MG63 (cell line): ENCODE measurements at regions not wholly inside any gene's neighbourhood (a gene's known extent, or its start where the extent isn't known, plus 50 kb on each side); places are given as distances from the start of the nearest gene placed in this dataset.
A peak's percentile ranks its signal among the peaks of the same experiment; 100 is the strongest.

ENCODE experiments used
- DNase-seq: peaks from one replicate; pipeline ENCODE4 v3.0.0-alpha.2; 2020
- H3K27me3 ChIP-seq: fragments of 250-450 bp; sonication (Bioruptor Pico); 2 replicates; pipeline ENCODE4 v1.5.1; 2020; ENCODE audit warnings: mild to moderate bottlenecking, moderate library complexity
- H3K36me3 ChIP-seq: fragments of 250-450 bp; sonication (Bioruptor Pico); 2 replicates; pipeline ENCODE4 v1.5.1; 2020; ENCODE audit warnings: mild to moderate bottlenecking, moderate library complexity
- H3K4me3 ChIP-seq: fragments of 250-450 bp; sonication (Bioruptor Pico); 2 replicates; pipeline ENCODE4 v1.5.1; 2020; ENCODE audit warnings: mild to moderate bottlenecking, moderate library complexity
- H3K9me3 ChIP-seq: fragments of 250-450 bp; sonication (Bioruptor Pico); 2 replicates; pipeline ENCODE4 v1.5.1; 2020; ENCODE audit warnings: mild to moderate bottlenecking, moderate library complexity

DNA sequence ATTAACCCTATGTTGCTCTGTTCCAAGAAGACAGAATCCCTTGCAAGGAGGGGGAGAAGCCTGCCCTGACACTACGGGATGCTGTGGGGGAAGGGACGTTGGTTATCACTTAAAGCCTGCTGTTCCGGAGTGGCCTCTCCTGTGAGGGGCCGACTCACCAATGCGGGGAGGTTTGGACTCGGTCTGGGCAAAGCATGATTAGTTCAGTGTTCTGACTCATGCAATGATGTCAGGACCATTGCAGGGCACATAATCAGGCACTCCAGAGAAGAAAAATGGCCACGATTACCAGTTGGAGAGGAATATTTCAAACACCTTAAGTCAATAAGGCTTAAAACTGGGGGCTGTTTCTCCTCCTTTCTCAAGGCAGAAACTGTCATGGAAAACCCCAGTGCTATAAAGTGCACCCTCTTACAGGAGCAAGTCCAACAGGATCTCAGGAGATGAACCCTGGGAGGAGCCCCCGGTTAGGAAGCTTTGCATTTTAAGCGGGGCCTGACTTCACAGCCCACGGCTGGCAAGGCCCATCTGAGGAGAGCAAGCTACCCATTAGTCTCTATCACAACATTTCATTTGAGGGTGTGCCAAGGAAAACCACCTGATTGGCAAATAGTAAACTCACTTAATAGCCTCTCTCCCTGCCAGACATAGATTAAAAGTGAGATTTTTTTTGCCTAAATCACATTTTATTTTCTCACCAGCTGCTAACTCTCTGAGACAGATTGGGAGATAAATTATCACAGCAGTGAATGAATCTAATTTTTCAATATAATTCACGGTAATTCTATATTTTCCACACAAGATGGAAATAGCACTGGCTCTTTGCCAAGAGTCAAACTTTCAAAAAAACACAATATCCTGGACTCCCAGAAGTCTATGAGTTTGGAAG is 202.5 kb downstream of the C1orf94 start:
- Histone ChIP-seq H3K36me3 (no peaks in the 10 kb centered on the region), H3K9me3 (no peaks in the 10 kb centered on the region), H3K27me3 (no peaks in the 10 kb centered on the region; the same call in 1 of the 2 replicates), H3K4me3 (no peak overlapping the region)
- DNase-seq, result peak; percentile 31

DNA sequence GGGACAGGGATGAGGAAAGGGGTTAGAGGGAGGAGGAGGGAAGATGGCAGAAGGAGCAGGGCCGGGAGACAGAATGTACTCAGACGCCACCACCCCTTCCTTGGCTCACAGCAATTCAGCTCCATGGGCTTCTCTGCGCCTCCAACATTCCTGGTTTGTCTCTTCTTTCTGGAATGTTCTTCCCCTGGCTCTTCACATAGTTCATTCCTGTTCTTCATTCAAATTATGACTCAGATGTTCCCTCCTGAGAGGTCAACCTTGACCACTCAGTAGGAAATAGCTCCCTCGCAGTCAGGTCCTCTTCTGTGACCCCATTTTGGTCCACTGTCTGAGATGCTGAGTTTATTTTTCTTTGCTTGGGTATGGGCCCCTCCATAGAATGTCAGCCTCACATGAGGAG is 203.2 kb downstream of the C1orf94 start:
- Histone ChIP-seq H3K9me3 (no peaks in the 10 kb centered on the region), H3K36me3 (no peaks in the 10 kb centered on the region), H3K27me3 (no peaks in the 10 kb centered on the region; the same call in 1 of the 2 replicates), H3K4me3 (no peak overlapping the region)
- no peak for DNase-seq

DNA sequence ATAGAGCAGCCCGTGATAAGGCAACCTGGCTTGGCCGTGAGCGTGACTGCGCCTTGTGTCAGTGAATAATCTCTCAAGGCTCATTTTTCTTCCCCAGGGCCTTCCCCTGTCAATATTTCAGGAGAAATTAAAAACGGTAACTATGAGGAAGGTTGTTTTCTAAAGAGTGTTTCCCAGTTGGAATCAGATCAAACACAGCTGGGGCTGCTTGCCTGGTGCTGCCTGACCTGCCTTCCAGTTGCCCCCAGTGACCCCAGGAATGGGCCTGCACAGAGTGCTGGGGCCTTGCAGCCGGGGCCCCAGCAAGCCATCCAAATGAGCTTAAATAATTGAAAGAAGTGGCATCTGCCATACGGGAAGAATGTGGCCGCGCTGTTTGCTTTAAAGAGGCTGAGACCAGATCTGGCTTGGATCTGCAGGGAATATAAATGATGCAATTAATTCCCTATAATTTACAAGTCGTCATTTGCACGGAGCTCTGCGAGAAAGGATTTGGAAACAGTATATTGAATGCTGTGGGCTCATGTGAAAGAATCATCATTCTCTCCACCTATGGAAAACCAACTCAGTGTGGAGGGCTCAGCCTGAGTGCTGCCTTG is 203.9 kb downstream of the C1orf94 start:
- DNase-seq, result no peak
- Histone ChIP-seq H3K9me3 (no peaks in the 10 kb centered on the region), H3K36me3 (no peaks in the 10 kb centered on the region), H3K27me3 (no peaks in the 10 kb centered on the region; the same call in 1 of the 2 replicates), H3K4me3 (no peak overlapping the region)

DNA sequence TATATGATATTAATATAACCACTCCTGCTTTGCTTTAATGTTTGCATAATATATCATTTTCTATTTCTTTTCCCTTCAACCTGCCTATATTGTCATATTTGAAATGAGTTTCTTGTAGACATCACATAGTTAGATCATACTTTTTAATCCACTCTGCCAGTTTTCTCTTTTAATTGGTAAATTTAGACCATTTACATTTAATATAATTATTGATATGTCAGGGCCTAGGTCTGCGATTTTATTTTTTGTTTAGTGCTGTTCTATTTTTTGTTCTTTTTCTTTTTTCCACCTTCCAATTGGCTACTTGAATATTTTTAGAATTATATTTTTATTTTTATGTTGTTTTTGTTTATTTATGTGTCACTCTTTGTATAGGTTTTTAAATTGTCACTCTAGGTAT is 213.3 kb downstream of the C1orf94 start:
- H3K9me3 ChIP-seq, result no peaks in the 10 kb centered on the region
- H3K4me3 ChIP-seq, result no peak overlapping the region
- no peaks in the 10 kb centered on the region for H3K36me3 ChIP-seq
- no peaks in the 10 kb centered on the region for H3K27me3 ChIP-seq
- DNase-seq, result no peak

DNA sequence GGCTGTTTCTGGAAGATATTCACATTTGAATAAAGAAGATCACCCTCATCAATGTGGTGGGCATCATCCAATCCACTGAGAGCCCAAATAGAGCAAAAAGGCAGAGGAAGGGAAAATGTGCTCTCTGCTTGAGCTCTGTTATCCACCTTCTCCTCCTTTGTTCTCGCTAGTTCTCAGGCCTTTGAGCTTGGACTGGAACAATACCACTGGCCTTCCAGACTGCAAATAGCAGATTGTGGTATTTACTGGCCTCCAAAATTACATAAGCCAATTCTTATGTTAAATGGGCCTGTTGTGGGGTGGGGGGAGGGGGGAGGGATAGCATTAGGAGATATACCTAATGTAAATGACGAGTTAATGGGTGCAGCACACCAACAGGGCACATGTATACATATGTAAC is 219.3 kb downstream of the C1orf94 start:
- H3K9me3 ChIP-seq, result no peaks in the 10 kb centered on the region
- no peak overlapping the region for H3K4me3 ChIP-seq
- H3K36me3 ChIP-seq, result no peaks in the 10 kb centered on the region
- no peaks in the 10 kb centered on the region for H3K27me3 ChIP-seq
- no peak for DNase-seq

DNA sequence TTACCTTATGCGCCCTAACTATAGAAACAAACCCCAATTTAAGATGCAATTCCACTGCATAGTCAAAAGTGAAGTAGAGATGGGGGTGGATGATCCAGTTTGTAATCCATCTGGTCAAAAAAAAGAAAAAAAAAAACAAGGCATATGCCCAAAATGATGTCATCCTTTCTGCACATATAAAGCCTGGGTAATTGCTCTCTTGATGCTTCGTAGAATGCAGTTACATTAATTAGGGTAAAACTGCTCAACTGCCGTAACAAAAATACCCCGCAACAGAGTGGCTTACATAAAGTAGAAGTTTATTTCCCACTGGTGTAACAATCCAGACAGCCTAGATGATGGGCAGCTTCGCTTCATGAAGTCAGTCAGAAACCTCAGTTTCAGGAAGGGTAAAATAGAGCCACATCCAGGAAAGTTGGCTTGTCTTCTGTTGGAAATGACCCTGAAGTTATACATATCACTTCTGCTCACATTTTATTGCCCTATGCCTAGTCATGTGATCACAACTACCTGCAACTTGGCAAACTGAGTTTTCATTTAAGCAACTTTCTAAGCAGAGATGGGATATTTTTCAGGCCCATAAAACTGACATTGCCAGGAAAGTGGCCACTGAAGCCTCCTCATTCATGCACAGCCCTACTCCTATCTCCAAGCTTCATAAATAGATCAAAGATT is 221.7 kb downstream of the C1orf94 start:
- H3K4me3 ChIP-seq, result no peak overlapping the region
- DNase-seq, result no peak
- H3K36me3 ChIP-seq, result no peaks in the 10 kb centered on the region
- H3K9me3 ChIP-seq, result no peaks in the 10 kb centered on the region
- H3K27me3 ChIP-seq, result no peaks in the 10 kb centered on the region

DNA sequence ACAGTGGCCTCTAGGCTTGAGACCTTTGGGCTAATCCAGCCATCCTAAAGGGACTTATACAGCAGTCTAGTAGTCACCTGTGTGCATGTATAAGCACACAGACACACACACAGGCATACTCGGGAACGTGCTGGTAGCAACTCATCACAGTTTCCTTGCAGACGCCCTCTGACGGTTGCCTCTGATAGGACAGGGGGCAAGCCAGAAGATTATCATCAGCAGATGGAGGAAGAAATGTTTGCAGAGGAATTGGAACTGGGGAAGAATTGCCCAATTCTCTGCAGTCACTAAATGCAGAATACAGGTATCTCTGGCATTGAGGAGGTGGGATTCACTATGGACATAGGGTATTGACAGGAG is 222.2 kb downstream of the C1orf94 start:
- no peak for DNase-seq
- no peaks in the 10 kb centered on the region for H3K36me3 ChIP-seq
- H3K4me3 ChIP-seq, result no peak overlapping the region
- no peaks in the 10 kb centered on the region for H3K27me3 ChIP-seq
- H3K9me3 ChIP-seq, result no peaks in the 10 kb centered on the region

DNA sequence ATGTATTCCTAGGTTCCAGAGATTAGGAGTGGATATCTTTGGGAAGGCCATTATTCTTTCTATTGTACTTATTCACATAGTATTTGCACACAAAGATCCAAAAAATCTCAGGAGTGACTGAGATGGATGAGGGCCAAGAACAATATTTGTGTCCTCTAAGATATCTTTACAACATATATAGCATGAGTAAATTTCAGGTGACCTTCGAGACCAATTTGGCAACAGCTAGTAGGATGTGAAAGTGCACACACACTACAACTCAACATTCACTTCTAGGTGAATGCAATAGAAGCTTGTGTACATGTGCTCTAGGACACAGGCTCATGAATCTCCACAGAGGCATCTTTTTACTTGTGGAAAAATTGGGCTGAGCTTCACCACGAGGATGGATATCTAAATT is 224.0 kb downstream of the C1orf94 start:
- Histone ChIP-seq H3K36me3 (no peaks in the 10 kb centered on the region), H3K27me3 (no peaks in the 10 kb centered on the region), H3K4me3 (no peak overlapping the region), H3K9me3 (no peaks in the 10 kb centered on the region)
- no peak for DNase-seq

DNA sequence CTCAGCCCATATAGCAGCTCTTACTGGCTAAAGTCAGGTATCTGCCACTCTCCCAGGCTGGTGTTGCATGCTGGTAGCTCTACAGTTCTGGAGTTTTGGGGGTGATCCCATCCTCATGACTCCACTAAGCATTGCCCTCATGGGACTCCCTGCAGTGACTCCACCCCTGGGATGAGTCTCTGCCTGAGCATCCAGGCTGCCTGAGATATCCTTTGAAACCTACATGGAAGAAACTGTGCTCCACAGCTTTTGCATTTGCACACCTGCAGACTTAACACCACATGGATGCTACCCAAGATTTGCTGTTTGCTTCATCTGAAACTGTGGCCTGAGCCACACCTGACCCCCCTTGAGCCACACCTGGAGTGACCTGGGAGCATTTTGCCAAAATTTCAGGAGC is 226.4 kb downstream of the C1orf94 start:
- no peaks in the 10 kb centered on the region for H3K27me3 ChIP-seq
- no peak for DNase-seq
- H3K9me3 ChIP-seq, result no peaks in the 10 kb centered on the region
- H3K4me3 ChIP-seq, result no peak overlapping the region
- no peaks in the 10 kb centered on the region for H3K36me3 ChIP-seq

DNA sequence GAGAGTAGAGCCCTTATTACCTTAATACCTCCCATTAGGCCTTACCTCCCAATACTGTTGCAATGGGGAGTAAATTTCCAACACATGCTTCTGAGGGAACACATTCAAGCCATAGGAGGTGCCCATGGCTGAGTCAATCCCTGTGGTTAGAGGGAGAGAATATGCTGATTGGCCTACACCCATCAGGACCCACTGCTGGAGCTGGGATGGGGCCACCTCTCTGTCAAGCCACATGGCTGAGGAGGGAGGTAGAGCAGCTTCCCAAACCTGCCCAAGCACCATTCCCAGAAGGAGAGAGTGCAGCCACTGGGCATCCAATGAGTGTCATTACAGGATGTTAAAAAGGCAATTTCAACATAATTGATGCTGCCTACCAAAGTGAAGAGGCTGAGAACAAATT is 228.1 kb downstream of the C1orf94 start:
- no peaks in the 10 kb centered on the region for H3K9me3 ChIP-seq
- H3K4me3 ChIP-seq, result no peak overlapping the region
- H3K27me3 ChIP-seq, result no peaks in the 10 kb centered on the region
- DNase-seq, result no peak
- no peaks in the 10 kb centered on the region for H3K36me3 ChIP-seq

DNA sequence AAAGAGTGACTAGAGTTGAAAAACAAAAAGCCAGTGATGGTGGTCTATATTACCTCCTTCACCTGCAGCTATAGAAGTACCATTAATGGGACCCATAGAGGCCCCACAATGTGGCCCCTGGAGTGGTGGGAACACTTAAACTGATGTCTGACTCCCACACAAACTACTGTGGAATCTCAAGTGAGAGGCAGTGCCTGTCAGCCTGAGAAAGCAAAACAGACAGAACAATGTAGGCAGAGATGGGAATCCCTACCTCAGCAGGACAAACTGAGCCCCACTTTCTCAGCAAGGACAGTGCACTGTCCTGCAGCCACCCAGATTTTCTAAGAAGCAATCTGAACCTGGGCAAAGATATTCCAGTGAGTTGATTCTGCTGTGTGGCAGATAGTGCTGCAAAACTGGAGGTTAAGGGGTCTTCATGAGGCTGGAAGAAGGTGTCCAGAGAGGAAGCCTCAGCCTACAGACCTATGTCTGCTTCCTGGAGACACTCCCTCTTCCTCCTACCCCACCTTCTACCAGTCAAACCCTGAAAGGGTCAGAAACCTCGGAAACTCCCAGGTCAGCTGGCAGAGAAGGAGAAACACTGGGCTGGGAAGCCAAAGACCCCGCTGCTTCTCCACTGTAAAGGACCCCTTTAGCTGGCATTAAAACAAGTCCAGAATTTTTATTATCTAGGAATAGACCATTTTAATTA is 228.7 kb downstream of the C1orf94 start:
- no peaks in the 10 kb centered on the region for H3K27me3 ChIP-seq
- no peaks in the 10 kb centered on the region for H3K36me3 ChIP-seq
- H3K9me3 ChIP-seq, result no peaks in the 10 kb centered on the region
- DNase-seq, result no peak
- no peak overlapping the region for H3K4me3 ChIP-seq

DNA sequence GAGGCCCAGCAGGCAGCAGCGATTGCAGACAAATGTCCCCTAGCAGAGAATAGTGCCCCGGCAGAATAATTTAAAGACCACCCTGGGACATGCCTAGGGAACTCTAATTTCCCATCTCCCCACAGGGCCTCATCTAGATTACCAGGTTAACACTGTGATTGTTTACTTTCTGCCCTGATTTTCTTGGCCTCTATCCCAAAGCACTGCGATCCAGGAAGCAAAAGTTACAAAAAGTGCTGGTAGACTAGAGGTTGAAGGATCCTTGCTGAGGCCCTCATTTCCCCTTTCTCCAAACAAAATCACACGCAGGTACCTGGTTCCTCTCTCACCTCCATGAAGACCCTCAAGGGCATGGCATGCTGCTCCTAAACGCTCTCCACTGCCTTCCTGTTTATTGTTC is 229.7 kb downstream of the C1orf94 start:
- DNase-seq, result no peak
- Histone ChIP-seq H3K27me3 (no peaks in the 10 kb centered on the region), H3K4me3 (no peak overlapping the region), H3K36me3 (no peaks in the 10 kb centered on the region), H3K9me3 (no peaks in the 10 kb centered on the region)

DNA sequence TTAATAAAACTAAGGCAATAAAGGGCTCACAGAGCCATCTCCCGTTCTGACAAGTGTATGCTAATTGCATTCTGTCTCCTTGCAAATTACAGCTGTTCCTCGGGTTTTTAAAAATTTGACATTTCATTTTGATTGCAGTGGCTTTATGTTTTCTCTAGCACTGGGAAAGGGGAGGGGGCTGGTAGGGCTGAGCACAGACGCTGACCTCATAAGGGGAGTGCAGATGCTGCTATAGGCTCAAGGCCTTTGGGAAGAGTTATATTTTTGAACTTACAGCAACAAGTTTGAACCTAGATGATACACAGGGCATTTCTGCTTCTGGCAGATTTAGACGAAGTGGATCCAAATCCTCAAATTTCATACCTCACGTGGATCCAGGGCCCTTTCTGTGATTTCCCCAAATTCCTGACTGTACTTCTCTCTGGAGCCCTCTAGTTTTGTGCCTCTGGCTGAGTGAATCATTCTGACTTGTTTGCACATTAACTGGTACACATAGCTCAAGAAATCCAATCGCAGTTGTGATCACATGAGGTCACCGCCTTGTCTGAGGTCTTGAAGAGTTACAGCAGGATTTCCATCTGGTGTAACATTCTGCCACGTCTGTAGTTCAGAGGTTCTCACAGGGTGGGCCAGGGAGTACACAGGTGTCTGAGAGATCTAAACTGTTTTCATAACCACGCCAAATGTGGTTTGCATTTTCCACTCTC is 230.3 kb downstream of the C1orf94 start:
- Histone ChIP-seq H3K4me3 (no peak overlapping the region), H3K9me3 (no peaks in the 10 kb centered on the region), H3K27me3 (no peaks in the 10 kb centered on the region), H3K36me3 (no peaks in the 10 kb centered on the region)
- no peak for DNase-seq

DNA sequence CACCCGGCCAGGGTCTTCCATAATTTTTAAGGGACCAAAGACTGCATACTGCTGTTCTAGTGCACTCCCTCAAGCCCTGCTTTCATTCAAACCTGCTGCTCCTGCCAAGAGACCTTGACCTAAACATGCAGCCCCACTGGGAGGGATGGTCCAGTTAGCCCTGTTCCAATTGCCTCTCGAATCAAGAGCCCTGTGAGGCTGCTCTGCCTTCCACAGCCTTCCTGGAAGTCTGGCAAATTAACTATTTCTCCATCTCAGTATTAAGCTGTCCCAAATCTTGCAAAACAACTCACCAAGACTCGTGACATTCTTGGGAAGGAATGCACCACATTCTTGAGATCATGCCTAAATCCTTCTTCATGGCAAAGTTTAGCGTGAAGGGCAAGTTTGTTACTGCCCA is 231.3 kb downstream of the C1orf94 start:
- H3K9me3 ChIP-seq, result no peaks in the 10 kb centered on the region
- H3K27me3 ChIP-seq, result no peaks in the 10 kb centered on the region
- DNase-seq, result no peak
- H3K4me3 ChIP-seq, result no peak overlapping the region
- H3K36me3 ChIP-seq, result no peaks in the 10 kb centered on the region

DNA sequence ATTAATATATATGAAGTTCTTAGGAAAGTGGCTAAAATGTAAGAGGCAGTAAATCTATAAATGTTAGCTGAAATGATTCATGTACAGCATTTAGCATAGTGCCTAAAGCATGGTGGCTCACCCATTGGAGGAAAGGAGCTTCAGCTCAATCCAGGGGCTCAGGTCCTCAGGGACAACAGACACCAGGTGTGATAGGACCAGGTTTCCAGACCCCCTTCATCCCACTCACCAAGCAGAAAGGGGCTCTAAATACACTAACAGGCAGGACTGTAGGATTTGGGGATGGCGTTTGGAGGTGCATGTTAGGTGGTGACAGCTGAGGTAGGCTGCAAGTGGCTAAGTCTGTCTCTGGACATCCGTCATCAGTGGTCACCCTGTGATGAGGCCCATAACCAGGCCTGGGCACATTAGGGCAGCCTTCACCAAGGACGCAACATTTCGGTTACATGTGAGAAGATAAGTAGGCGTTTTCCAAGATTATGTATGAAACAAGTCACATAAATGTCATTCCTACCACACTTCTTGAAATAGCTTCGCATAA is 233.1 kb downstream of the C1orf94 start:
- H3K27me3 ChIP-seq, result no peaks in the 10 kb centered on the region
- H3K4me3 ChIP-seq, result no peak overlapping the region
- DNase-seq, result no peak
- no peaks in the 10 kb centered on the region for H3K9me3 ChIP-seq
- H3K36me3 ChIP-seq, result no peaks in the 10 kb centered on the region

DNA sequence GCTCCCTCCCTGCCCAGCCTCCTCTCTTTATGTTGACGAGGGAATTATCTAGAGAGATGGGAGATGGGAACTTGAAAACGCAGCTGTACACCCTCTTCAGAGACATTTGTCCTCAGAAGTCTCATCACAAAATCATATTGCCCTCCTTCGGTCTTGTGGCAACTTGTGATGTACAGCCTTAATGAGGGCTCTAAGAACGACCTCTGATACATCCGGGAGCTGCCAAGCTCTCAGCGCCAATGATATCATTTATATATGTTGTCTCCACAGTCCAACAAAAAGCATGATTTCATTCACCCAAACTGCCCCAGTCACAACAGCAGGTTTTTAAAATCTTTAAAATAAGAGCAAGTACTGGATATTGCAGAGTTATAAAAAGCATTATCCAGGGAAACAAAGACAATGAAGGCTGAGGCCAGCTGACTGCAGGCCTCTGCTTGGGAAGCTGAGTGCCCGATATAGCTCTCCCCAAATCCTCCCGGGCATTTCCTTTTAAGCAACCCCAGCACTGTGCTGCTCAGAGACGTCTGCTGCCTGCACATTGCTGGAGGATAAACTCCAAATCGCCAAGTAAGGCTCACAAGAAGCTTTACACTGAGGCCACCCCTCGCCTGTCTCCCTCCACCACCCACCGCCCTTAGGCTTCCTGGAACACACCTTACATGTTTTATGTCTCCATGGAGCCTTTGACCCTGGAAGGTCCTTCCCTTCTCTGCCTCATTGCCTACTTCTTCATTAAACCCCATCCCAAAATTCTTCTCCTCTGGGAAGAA is 236.1 kb downstream of the C1orf94 start:
- no peak for DNase-seq
- H3K4me3 ChIP-seq, result no peak overlapping the region
- no peaks in the 10 kb centered on the region for H3K9me3 ChIP-seq
- no peaks in the 10 kb centered on the region for H3K27me3 ChIP-seq
- no peaks in the 10 kb centered on the region for H3K36me3 ChIP-seq
